WTC11 (cell line): ENCODE measurements at regions not wholly inside any gene's neighbourhood (a gene's known extent, or its start where the extent isn't known, plus 50 kb on each side); places are given as distances from the start of the nearest gene placed in this dataset.

Experiments
- ETV6 ChIP-seq: sonication (generic); formaldehyde crosslinking; IDR thresholded peaks from 2 replicates; pipeline ENCODE4 v1.8.1; 2022; ENCODE audit warnings: mild to moderate bottlenecking, missing genetic modification reagents
- TF ChIP-seq, protein P1 (sequence below): sonication (generic); formaldehyde crosslinking; IDR thresholded peaks from 2 replicates; pipeline ENCODE4 v1.8.1; 2023; ENCODE audit warnings: mild to moderate bottlenecking, moderate library complexity, missing genetic modification reagents
- TF ChIP-seq, protein P2 (sequence below): sonication (generic); formaldehyde crosslinking; IDR thresholded peaks from 2 replicates; pipeline ENCODE4 v1.8.0; 2022; ENCODE audit warnings: mild to moderate bottlenecking, missing genetic modification reagents
- TF ChIP-seq, protein P3 (sequence below): fragments of 200-600 bp; IDR thresholded peaks from 2 replicates; pipeline ENCODE4 v1.8.0; 2022; ENCODE audit warnings: antibody characterized with exemption
- TF ChIP-seq, protein P4 (sequence below): sonication (generic); formaldehyde crosslinking; IDR thresholded peaks from 2 replicates; pipeline ENCODE4 v1.8.1; 2023; ENCODE audit warnings: mild to moderate bottlenecking, missing genetic modification reagents, moderate library complexity

DNA sequence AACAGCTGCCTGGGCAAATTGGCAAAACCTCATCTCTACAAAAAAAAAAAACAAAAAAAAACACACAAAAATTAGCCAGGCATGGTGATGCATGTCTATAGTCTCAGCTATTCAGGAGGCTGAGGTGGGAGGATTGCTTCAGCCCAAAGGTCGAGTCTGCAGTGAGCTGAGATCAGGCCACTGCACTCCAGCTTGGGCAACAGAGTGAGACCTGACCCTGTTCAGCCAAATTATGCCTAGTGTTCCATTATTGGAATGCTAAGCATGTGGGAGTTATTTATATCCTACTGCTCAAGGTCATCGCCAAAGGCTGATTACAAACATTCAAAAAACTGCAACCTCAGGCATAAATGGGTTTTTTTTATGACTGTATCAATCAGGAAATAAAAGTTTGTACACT, 1251.0 kb upstream of the PCDH9 start:
- TF ChIP-seq, protein P1, sequence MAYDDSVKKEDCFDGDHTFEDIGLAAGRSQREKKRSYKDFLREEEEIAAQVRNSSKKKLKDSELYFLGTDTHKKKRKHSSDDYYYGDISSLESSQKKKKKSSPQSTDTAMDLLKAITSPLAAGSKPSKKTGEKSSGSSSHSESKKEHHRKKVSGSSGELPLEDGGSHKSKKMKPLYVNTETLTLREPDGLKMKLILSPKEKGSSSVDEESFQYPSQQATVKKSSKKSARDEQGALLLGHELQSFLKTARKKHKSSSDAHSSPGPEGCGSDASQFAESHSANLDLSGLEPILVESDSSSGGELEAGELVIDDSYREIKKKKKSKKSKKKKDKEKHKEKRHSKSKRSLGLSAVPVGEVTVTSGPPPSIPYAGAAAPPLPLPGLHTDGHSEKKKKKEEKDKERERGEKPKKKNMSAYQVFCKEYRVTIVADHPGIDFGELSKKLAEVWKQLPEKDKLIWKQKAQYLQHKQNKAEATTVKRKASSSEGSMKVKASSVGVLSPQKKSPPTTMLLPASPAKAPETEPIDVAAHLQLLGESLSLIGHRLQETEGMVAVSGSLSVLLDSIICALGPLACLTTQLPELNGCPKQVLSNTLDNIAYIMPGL (CRISPR knock-in tag), result no peak
- no peak for TF ChIP-seq ETV6 (CRISPR knock-in tag)
- TF ChIP-seq, protein P2, sequence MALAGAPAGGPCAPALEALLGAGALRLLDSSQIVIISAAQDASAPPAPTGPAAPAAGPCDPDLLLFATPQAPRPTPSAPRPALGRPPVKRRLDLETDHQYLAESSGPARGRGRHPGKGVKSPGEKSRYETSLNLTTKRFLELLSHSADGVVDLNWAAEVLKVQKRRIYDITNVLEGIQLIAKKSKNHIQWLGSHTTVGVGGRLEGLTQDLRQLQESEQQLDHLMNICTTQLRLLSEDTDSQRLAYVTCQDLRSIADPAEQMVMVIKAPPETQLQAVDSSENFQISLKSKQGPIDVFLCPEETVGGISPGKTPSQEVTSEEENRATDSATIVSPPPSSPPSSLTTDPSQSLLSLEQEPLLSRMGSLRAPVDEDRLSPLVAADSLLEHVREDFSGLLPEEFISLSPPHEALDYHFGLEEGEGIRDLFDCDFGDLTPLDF, result no peak
- TF ChIP-seq, protein P3, sequence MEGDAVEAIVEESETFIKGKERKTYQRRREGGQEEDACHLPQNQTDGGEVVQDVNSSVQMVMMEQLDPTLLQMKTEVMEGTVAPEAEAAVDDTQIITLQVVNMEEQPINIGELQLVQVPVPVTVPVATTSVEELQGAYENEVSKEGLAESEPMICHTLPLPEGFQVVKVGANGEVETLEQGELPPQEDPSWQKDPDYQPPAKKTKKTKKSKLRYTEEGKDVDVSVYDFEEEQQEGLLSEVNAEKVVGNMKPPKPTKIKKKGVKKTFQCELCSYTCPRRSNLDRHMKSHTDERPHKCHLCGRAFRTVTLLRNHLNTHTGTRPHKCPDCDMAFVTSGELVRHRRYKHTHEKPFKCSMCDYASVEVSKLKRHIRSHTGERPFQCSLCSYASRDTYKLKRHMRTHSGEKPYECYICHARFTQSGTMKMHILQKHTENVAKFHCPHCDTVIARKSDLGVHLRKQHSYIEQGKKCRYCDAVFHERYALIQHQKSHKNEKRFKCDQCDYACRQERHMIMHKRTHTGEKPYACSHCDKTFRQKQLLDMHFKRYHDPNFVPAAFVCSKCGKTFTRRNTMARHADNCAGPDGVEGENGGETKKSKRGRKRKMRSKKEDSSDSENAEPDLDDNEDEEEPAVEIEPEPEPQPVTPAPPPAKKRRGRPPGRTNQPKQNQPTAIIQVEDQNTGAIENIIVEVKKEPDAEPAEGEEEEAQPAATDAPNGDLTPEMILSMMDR, result no peak
- TF ChIP-seq, protein P4, sequence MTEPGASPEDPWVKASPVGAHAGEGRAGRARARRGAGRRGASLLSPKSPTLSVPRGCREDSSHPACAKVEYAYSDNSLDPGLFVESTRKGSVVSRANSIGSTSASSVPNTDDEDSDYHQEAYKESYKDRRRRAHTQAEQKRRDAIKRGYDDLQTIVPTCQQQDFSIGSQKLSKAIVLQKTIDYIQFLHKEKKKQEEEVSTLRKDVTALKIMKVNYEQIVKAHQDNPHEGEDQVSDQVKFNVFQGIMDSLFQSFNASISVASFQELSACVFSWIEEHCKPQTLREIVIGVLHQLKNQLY, result no peak
